ENCODE measurements at regions not wholly inside any gene's neighbourhood (a gene's known extent, or its start where the extent isn't known, plus 50 kb on each side); places are given as distances from the start of the nearest gene placed in this dataset.
"Not testable (repeated sequence)": the region's sequence is repeated elsewhere in the genome, so short reads cannot be mapped to it uniquely, and the experiment has no call there.

DNA sequence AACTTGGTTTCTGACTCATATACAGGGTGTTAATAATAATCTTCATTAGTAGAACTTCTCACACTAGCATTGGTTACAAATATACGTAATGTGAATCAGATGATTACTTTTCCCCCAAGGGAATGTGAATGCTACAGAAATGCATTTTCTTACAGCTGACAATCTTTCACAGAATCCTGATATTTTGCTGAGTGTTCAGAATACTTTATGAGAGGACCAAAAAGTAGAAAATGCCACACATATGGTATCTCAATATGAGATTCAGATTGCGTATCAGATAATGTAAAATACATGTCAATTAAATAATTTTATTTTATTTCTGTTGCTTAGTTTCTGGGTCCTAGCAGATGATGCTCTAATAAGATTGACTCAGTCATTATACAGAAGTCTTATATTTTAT, 979.9 kb upstream of the GBE1 start:
- no peak for DNase-seq

DNA sequence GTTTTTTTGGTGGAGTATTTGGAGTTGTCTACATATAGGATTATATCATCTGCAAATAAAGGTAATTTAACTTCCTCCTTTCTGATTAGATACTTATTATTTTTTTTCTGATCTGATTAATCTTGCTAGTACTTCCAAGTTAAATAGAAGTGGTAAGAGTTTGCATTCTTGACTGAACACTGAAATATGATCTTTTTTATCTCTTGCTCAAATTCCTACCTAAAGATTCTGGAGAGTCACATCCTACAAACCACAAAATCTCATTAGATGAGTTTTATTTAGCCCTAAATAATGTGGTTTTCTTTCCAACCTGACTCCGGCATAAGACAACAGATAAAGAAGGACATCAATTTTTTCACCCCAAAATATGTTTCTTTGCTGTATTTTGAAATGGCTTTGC, 977.9 kb upstream of the GBE1 start:
- no peak for DNase-seq

DNA sequence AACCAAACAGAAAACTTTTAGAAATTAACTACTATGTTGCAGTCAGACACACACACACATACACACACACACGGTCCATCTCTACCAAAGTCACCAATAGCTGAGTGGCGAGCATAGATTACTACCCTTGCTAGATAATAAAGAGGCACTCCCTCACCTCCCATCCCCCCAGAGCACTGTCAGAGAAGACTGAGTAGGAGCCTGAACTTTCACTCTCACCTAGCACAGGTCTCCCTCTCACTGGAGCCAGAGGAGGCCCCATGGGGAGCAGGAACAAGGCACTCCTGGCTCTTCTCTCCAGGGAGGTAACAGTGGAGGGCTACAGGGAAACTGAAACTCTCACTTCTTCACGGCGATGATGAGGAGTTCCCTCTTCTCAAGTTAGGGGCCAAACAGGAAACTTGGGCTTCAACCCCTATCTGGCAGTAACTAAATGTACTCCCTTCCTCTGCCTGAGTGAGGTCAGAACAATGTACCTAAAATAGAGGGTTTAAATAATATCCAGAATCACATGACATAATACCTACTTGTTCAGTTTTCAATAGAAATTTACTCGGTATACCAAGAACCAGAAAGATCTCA, 975.3 kb upstream of the GBE1 start:
- DNase-seq = no peak

DNA sequence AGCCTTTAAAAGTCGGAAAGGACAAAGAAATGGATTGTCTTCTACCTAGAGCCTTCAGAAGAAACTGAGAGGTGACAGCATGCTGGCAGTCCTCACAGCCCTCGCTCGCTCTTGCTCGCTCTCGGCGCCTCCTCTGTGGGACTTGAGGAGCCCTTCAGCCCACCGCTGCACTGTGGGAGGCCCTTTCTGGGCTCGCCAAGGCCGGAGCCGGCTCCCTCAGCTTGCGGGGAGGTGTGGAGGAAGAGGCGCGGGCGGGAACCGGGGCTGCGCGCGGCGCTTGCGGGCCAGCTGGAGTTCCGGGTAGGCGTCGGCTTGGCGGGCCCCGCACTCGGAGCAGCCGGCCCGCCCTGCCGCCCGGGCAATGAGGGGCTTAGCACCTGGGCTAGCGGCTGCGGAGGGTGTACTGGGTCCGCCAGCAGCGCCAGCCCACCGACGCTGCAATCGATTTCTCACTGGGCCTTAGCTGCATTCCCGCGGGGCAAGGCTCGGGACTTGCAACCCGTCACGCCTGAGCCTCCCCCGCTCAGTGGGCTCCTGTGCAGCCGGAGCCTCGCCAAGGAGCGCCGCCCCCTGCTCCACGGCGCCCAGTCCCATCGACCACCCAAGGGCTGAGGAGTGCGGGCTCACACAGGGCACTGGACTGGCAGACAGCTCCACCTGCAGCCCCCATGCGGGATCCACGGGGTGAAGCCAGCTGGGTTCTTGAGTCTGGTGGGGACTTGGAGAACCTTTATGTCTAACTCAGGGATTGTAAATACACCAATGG, 953.8 kb upstream of the GBE1 start:
- no peak for DNase-seq

DNA sequence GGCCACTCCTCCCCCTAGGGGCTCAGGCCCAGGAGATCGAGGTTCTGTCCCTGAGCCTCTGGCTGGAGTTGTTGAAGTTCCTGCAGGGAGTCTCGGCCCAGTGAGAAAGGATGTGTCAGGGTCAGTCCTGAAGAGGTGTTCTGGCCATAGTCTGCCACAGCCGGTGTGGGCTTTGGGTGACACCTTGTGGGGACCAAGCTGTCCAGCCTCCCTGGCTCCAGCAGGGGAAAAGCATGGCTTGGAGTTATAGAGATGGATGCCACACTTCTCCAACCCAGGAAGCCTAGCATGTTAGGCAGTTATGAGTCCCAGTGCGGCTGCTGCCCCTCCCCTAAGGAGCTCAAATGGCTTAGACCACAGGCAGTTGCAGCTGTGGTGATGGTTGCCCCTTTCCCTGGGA, 945.6 kb upstream of the GBE1 start:
- no peak for DNase-seq

DNA sequence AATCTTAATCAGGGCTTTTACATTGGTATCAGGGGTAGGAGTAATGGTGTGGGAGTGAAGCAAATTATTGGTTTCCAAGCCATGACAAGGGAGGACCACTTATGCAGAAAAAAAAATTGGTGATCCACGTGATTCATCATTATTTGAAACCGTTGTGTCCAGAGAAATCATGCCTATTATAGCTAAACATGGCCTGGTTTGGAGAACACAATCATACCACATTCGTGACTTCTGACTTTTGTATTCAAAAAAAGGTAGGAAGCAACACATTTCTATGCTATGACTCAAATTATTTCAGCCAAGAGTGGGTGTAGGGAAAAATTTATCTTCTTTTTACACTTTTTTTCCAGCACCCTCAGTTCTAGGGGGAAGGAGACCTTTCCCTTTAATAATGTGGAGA, 924.3 kb upstream of the GBE1 start:
- DNase-seq = no peak

DNA sequence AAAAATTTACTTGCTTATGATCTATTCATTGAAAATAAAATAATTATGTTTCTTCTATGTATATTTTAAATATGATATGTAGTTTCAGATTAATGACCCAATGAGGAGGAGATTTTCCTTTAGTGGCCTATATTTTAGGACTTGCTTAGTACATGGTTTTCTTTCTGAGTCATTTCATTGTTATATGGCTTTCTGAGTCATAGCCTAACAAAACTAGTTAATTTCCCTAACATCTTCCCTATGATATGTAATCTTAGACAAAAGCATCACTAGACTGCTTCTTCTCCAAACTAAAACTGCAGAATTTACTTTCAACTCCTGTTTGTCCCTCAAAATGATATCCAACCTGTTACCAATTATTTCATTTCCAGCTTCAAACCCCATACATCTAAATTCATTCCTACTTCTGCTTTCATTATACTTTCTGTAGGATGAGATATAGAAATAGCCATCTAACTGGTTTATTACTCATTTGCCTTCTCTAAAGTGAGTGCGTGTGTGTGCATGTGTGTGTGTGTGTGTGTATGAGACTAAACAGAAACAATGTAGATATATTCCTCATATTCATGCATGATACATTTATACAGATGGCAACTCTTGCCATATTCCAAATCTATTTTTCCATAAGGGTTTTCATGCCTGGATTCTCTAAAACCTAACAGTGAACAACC, 915.0 kb upstream of the GBE1 start:
- DNase-seq = no peak

DNA sequence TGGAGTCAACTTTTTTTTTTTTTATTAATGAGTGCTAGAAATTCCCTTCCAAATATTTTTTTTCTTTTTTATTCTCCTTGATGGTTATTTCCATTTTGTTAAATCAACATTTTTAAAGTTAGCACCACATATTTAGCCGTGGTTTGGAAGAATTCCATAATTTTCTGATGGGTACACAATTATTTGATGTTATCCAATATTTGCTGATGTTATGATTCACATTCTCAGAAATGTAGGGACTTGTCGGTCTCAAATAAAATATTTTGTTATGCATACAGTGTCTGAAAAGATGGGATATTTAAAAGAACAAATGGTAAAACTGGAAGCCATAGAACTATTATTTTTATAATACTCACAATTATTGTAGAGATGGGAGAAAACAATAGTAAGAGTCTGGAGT, 911.5 kb upstream of the GBE1 start:
- DNase-seq = no peak

DNA sequence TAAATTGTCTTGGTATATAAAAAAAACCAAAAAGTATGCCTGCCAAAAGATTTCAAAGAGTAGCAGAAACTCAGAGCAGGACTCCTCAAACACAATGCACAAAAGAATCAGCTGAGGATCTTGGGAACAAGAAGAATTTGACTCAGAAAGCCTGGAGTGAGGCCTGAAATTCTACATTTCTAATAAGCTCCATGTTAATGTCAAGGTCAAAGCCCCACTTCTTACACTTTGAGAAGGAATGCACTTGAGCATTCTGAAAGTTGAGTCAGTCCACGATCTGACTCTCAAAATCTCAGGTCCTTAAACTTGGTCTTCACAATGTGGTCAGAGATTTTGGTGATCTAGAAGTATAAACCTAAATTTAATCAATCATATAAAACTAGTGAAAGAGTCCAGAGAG, 910.0 kb upstream of the GBE1 start:
- DNase-seq = no peak

DNA sequence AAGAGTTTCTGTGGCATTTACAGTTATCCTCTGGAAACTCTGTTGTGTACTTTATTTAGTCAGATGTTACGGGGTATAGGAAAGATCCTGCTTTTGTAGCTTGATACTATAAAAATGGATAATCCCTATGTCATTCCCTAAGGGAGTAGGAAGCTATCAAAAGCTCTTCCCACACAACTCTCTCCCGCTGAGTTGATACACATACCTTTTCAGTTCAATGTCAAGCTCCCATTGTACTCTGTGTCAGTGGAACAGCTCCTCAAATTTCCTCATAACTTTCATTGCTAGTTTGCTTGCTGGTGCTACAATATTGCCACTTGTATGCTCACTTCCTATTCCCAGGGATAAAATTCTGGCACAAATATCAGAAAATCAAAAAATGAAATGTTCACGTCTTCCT, 893.3 kb upstream of the GBE1 start:
- no peak for DNase-seq

DNA sequence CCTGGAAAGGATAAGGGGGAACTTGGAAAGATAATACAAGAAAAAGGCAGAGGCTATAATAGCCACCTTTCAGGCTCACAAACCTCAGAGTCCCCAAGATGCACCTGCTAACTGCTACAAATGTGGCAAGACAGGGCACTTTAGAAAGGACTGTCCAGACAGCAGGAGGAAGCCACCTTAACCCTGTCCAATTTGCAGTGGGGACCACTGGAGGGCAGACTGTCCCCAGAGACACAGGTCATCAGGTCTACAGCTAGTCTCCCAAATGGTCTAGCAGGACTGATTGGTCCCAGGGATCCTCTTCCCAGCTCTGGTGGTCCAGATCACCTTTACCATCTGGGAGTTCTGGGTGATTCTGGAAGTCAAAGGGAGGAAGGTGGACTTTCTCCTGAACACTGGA, 882.5 kb upstream of the GBE1 start:
- DNase-seq = no peak

DNA sequence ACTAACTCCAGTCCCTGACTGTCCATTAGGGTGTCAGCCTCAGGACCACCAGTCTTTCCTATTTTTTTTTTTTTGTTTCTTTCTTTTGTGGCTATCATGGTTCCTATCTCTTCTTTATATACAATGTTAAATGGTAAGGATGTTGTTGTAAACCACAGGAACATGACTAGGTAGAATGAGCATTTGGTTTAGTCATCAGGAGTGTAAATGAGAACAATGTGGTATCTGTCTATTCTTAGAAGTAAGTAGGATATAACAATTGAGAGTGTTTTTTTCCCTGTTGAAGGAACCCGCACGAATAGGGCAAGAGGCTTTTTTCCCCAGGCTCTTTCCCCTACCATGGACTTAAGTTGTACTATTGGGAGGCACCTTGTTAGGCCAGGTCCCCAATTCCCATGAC, 880.3 kb upstream of the GBE1 start:
- DNase-seq = no peak

DNA sequence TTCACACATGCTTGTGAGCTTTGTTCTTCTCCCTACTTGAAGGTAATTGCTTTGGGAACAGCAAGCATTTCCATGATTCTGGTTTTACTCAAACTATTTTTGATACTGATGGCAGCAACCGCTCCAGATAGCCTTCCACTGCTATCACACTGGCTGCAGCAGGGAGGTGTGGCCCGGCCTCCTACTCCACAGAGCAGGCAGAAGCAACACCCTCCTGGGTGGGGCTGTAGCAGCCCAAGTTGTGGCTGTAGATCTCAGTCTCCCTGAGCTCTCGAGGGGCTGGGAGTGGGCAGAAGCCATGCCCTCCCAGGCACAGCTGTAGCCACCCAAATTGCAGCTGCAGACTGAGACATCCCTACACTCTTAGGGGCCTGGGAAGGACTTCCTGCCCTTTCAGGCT, 878.8 kb upstream of the GBE1 start:
- DNase-seq = no peak

DNA sequence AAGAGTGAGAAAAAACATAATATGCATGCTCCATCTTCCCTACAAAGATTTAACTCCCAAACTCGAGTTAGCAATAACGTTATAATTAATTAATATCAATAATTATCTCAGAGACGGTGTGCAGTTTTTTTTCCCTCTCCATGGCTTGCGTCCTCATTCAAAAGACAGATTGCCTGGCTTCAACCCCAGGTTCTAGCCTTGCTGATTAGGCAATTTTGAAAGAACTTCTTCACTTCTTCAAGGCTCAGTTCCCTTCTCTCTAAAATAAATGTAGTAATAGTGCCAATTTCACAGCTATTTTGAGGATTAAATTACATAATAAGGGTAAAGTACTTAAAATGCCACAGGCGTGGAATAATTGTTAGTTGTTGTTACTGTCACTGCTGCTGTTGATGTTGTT, 876.1 kb upstream of the GBE1 start:
- no peak for DNase-seq

DNA sequence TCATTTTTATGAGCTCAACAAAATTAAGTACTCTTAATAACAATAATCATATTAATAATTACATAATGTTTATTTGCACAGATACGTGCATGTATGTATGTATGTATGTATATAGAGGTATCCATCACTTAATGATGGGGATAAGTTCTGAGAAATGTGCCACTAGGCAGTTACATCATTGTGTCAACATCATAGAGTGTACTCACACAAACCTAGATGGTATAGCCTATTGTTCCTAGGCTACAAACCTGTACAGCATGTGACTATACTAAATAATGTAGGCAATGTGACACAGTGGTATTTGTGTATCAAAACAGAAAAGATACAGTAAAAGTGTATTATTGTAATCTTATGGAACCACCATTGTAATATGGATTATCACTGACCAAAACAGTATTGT, 874.7 kb upstream of the GBE1 start:
- DNase-seq = no peak

DNA sequence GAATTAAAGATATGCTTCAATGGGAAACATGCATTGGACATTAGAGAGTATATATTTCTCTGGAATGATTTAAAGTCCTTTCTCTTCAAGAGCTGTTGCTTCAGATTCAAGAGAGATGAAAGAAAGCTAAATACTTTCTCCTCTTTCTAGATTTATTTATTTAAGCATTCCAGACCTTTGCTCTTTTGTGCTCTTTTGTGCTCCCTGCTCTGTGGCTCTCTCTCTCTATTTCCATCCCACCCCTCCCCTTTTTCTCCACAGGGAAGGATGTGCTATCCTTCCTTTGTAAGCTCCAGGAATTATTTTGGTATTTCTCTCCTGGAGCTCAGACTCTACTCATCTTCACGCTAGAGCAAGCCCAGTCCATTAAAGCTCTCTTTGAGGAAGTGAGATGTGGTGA, 871.9 kb upstream of the GBE1 start:
- DNase-seq = no peak

DNA sequence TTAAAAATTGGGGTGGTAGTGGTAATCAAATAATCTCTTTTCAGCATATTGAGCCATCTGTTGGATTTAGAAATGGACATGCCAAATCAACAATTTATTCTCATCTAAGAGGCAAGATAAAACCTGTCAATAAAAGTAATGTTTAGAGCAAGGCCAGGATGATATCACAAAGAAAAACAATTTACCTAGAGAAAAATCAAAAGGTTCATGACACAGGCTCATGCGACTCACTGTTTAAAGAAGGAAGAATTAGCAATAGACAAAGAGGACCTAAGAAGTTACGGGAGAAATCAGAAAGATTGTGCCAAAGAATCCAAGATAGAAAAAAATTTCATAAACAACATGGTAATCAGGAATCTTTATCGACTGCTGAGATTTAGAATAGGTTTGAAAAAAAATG, 868.5 kb upstream of the GBE1 start:
- no peak for DNase-seq

DNA sequence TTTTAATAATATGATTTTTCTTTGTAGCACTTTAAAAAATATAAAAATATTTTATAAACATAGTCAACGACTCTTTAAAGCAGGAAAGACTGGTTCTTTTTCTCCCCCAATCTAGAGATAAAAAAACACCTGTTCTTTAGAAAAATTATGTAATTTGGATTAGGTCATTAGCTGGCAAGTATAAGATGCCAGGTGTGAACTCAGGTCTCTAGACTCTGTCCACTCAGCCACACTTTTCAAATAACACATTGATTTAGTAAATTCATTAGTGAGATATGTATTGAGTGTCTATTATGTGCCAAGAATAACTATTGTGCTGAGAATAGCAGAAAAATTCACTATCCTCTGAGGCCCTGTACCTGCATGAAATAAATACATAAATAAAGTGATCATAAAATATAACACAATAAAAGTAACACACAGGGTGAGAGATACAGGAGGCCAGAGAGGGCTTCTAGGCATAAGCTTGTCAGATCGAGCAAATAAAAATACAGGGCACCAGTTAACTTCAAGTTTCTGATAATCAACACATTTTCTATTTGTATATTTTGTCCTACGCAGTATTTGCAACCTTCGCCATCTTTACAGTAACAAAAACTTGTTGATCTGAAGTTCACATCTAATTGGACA, 867.1 kb upstream of the GBE1 start:
- DNase-seq = no peak

DNA sequence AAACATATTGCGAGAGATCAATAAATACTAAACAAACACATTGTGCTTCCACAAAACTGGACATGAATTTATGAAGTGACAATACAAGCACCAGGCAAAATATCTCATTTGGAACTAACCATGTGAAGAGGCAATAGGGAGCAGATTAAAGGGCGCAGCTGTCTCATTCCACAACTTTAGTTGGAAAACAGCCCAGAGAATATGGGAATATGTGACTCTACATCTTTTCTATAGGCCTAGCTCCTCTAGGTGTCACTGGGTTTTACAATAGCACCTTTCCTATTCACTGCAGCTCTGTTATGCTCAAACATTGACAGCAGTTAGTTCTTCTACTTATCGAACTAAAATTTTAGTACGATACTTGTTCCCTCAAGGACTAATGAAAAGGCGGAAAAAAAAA, 866.3 kb upstream of the GBE1 start:
- no peak for DNase-seq

DNA sequence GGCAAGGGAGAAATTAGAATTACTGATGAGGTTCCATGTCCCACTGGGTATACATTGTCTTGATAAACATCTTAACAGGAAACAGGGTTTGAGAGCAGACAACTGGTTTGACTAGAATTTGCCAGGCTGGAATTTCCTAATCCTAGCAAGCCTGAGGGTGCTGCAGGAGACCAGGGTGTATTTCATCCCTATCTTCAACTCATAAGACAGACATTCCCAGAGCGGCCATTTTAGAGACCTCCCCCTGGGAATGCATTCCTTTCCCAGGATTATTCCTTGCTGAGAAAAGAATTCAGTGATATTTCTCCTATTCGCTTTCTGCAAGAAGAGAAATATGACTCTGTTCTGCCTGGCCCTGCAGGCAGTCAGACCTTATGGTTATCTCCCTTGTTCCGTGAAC, 859.3 kb upstream of the GBE1 start:
- not testable (repeated sequence) for DNase-seq

DNA sequence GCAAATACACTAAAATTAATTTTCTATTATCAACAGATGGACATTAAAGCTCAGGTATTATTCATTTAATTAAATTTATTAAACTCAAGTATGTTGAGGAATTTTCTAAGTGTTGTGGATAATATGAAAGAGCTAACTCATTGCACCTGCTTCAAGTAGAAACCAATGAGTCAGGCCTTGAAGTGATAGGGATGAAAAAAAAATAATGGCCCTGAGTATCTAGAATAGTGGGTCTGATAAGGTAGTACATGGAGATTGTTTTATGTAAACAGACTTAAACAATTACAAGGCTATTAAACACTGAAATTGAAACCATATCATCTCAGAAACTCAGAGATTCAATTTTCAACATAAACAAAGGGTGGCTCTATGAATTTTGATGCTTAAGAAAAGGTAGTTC, 857.1 kb upstream of the GBE1 start:
- no peak for DNase-seq

DNA sequence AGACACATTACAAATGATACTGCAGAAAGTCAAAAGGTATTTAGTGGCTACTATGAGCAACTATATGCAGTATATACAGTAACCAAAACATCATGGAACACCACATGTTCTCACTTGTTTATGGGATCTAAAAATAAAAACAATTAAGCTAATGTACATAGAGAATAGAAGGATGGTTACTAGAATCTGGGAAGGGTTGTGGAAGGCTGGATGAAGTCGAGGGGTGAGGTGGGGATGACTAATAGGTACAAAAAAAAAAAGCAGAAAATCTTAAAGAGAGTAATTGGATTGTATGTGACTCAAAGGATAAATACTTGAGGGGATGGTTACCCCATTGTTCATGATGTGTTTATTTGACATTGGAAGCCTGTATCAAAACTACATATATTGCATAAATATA, 848.8 kb upstream of the GBE1 start:
- DNase-seq = no peak

DNA sequence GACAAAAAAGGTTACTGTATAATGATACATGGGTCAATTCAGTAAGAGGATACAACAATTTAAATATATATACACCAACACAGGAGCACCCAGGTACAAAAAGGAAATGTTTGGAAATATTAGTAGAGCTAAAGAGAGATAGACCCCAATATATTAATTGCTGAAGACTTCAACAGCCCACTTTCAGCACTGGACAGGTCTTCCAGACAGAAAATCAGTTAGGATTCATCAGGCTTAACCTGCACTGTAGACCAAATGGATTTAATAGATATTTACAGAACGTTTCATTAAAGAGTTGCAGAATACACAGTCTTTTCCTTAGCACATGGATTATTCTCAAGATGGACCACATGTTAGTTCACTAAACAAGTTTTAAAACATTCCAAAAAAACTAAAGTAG, 845.9 kb upstream of the GBE1 start:
- DNase-seq = no peak

DNA sequence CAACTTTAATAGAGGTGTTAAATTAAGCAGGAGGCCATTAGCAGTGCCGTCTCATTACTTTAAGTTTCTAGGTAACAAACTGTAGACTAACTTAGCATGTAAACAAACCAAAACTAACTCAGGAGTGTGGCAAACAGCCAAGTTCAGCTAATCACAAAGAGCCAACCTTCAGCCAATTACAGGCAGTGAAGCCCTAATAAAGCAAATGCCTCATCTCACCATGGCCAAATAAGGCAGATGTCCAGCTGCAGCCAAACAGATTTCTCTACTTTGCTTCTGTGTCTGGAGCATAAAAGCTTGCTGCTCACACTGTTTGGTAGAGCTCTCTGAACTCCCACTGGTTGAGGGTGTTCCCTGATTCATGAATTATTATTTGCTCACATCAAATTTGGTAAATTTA, 835.4 kb upstream of the GBE1 start:
- no peak for DNase-seq

All from midbrain (tissue), 1 donor.